IgD-negative memory B cell (primary cell): ENCODE measurements at regions not wholly inside any gene's neighbourhood (a gene's known extent, or its start where the extent isn't known, plus 50 kb on each side); places are given as distances from the start of the nearest gene placed in this dataset.

Experiments
- H3K27ac Mint-ChIP-seq, 3 donors: one replicate each; pipeline ENCODE4 v1.8.0; 2020 to 2022; ENCODE audit warnings: mild to moderate bottlenecking in 3 of 3, mixed read lengths in 3 of 3, moderate library complexity in 1 of 3
- H3K27me3 Mint-ChIP-seq: one replicate; pipeline ENCODE4 v1.8.0; 2021; ENCODE audit warnings: mixed read lengths
- H3K36me3 Mint-ChIP-seq: one replicate; pipeline ENCODE4 v1.8.0; 2020; ENCODE audit warnings: mild to moderate bottlenecking, mixed read lengths
- H3K4me1 Mint-ChIP-seq, 3 donors: one replicate each; pipeline ENCODE4 v1.8.0; 2020 to 2022; ENCODE audit warnings: mixed read lengths in 3 of 3, mild to moderate bottlenecking in 1 of 3
- H3K4me3 Mint-ChIP-seq, 4 donors: one replicate each; pipeline ENCODE4 v1.8.0; 2020 to 2022; ENCODE audit warnings: mild to moderate bottlenecking in 4 of 4, mixed read lengths in 4 of 4, moderate library complexity in 3 of 4
- H3K9me3 Mint-ChIP-seq, 3 donors: one replicate each; pipeline ENCODE4 v1.8.0; 2020 to 2021; ENCODE audit warnings: mixed read lengths in 3 of 3, mild to moderate bottlenecking in 1 of 3

- no peak overlapping the region for H3K27ac Mint-ChIP-seq
- H3K4me3 Mint-ChIP-seq = peak overlapping the region in 2 of 4 donors; percentile 67 to 76
- peaks cover 1% of the 10 kb centered on the region for H3K36me3 Mint-ChIP-seq
- peaks cover 0 to 3% (median 2%) of the 10 kb centered on the region in 3 donors for H3K4me1 Mint-ChIP-seq
- no peaks in the 10 kb centered on the region for H3K9me3 Mint-ChIP-seq
- H3K27me3 Mint-ChIP-seq = no peaks in the 10 kb centered on the region
Observed at GRCh38 chr10:10138685-10139084, 879.0 kb upstream of the CELF2 start.

GRCh38 chr10:10141782-10142382, 875.8 kb upstream of the CELF2 start:
- Mint-ChIP-seq H3K9me3 (no peaks in the 10 kb centered on the region), H3K4me1 (peaks cover 0 to 3% (median 2%) of the 10 kb centered on the region in 3 donors), H3K36me3 (peaks cover 1% of the 10 kb centered on the region), H3K27me3 (no peaks in the 10 kb centered on the region), H3K4me3 (no peak overlapping the region), H3K27ac (no peak overlapping the region)

GRCh38 chr10:10146604-10147003, 871.1 kb upstream of the CELF2 start:
- H3K27me3 Mint-ChIP-seq = no peaks in the 10 kb centered on the region
- no peak overlapping the region for H3K4me3 Mint-ChIP-seq
- no peaks in the 10 kb centered on the region for H3K9me3 Mint-ChIP-seq
- H3K27ac Mint-ChIP-seq = no peak overlapping the region
- no peaks in the 10 kb centered on the region for H3K36me3 Mint-ChIP-seq
- peaks cover 0 to 2% (median 0%) of the 10 kb centered on the region in 3 donors for H3K4me1 Mint-ChIP-seq

- Mint-ChIP-seq H3K36me3 (no peaks in the 10 kb centered on the region), H3K4me3 (no peak overlapping the region), H3K27me3 (no peaks in the 10 kb centered on the region), H3K4me1 (peaks cover 0 to 2% (median 0%) of the 10 kb centered on the region in 3 donors), H3K27ac (no peak overlapping the region), H3K9me3 (no peaks in the 10 kb centered on the region)
Observed at GRCh38 chr10:10149899-10150298, 867.8 kb upstream of the CELF2 start.

- Mint-ChIP-seq H3K4me3 (no peak overlapping the region), H3K9me3 (peaks cover 0 to 4% (median 0%) of the 10 kb centered on the region in 3 donors), H3K4me1 (no peaks in the 10 kb centered on the region), H3K27me3 (no peaks in the 10 kb centered on the region), H3K27ac (no peak overlapping the region), H3K36me3 (no peaks in the 10 kb centered on the region)
Observed at GRCh38 chr10:10156917-10157600, 860.6 kb upstream of the CELF2 start.

- Mint-ChIP-seq H3K4me3 (no peak overlapping the region), H3K9me3 (peaks cover 0 to 4% (median 1%) of the 10 kb centered on the region in 3 donors), H3K27ac (no peak overlapping the region), H3K36me3 (no peaks in the 10 kb centered on the region), H3K4me1 (no peaks in the 10 kb centered on the region), H3K27me3 (no peaks in the 10 kb centered on the region)
Observed at GRCh38 chr10:10160821-10161312, 856.8 kb upstream of the CELF2 start.

- H3K27ac Mint-ChIP-seq = no peak overlapping the region
- no peak overlapping the region for H3K4me3 Mint-ChIP-seq
- H3K36me3 Mint-ChIP-seq = no peaks in the 10 kb centered on the region
- H3K27me3 Mint-ChIP-seq = no peaks in the 10 kb centered on the region
- no peaks in the 10 kb centered on the region for H3K4me1 Mint-ChIP-seq
- peaks cover 0 to 3% (median 1%) of the 10 kb centered on the region in 3 donors for H3K9me3 Mint-ChIP-seq
Observed at GRCh38 chr10:10164848-10165247, 852.8 kb upstream of the CELF2 start.

GRCh38 chr10:10165415-10165814, 852.3 kb upstream of the CELF2 start:
- Mint-ChIP-seq H3K9me3 (peaks cover 0 to 1% (median 0%) of the 10 kb centered on the region in 3 donors), H3K4me3 (no peak overlapping the region), H3K4me1 (no peaks in the 10 kb centered on the region), H3K36me3 (no peaks in the 10 kb centered on the region), H3K27ac (no peak overlapping the region), H3K27me3 (no peaks in the 10 kb centered on the region)

- no peak overlapping the region for H3K4me3 Mint-ChIP-seq
- H3K36me3 Mint-ChIP-seq = peaks cover 2% of the 10 kb centered on the region
- H3K9me3 Mint-ChIP-seq = peaks cover 0 to 8% (median 0%) of the 10 kb centered on the region in 3 donors
Observed at GRCh38 chr10:10178476-10178875, 839.2 kb upstream of the CELF2 start.

GRCh38 chr10:10193848-10194247, 823.8 kb upstream of the CELF2 start:
- Mint-ChIP-seq H3K27ac (no peak overlapping the region), H3K36me3 (no peaks in the 10 kb centered on the region), H3K4me1 (peaks cover 0 to 4% (median 0%) of the 10 kb centered on the region in 3 donors), H3K4me3 (no peak overlapping the region), H3K9me3 (peaks cover 0 to 3% (median 2%) of the 10 kb centered on the region in 3 donors), H3K27me3 (no peaks in the 10 kb centered on the region)

More at GRCh38 chr10:10178476-10178875, 839.2 kb upstream of the CELF2 start:
- Mint-ChIP-seq H3K4me1 (no peaks in the 10 kb centered on the region), H3K27ac (no peak overlapping the region), H3K27me3 (no peaks in the 10 kb centered on the region)

GRCh38 chr10:10196701-10197100, 821.0 kb upstream of the CELF2 start:
- H3K9me3 Mint-ChIP-seq = peaks cover 0 to 4% (median 3%) of the 10 kb centered on the region in 3 donors
- H3K4me1 Mint-ChIP-seq = no peaks in the 10 kb centered on the region
- H3K36me3 Mint-ChIP-seq = no peaks in the 10 kb centered on the region
- no peak overlapping the region for H3K4me3 Mint-ChIP-seq
- H3K27me3 Mint-ChIP-seq = no peaks in the 10 kb centered on the region
- no peak overlapping the region for H3K27ac Mint-ChIP-seq

- no peak overlapping the region for H3K27ac Mint-ChIP-seq
- H3K36me3 Mint-ChIP-seq = no peaks in the 10 kb centered on the region
- no peaks in the 10 kb centered on the region for H3K27me3 Mint-ChIP-seq
- no peaks in the 10 kb centered on the region for H3K4me1 Mint-ChIP-seq
- H3K4me3 Mint-ChIP-seq = no peak overlapping the region
- peaks cover 0 to 4% (median 3%) of the 10 kb centered on the region in 3 donors for H3K9me3 Mint-ChIP-seq
Observed at GRCh38 chr10:10197423-10197822, 820.2 kb upstream of the CELF2 start.

GRCh38 chr10:10198363-10198762, 819.3 kb upstream of the CELF2 start:
- H3K27ac Mint-ChIP-seq = no peak overlapping the region
- H3K4me1 Mint-ChIP-seq = no peaks in the 10 kb centered on the region
- H3K9me3 Mint-ChIP-seq = peaks cover 2 to 4% (median 3%) of the 10 kb centered on the region in 3 donors
- no peak overlapping the region for H3K4me3 Mint-ChIP-seq
- H3K27me3 Mint-ChIP-seq = no peaks in the 10 kb centered on the region
- no peaks in the 10 kb centered on the region for H3K36me3 Mint-ChIP-seq

GRCh38 chr10:10204415-10204814, 813.3 kb upstream of the CELF2 start:
- H3K4me3 Mint-ChIP-seq = no peak overlapping the region
- peaks cover 2 to 10% (median 5%) of the 10 kb centered on the region in 3 donors for H3K9me3 Mint-ChIP-seq
- no peaks in the 10 kb centered on the region for H3K27me3 Mint-ChIP-seq
- no peak overlapping the region for H3K27ac Mint-ChIP-seq
- H3K36me3 Mint-ChIP-seq = no peaks in the 10 kb centered on the region
- H3K4me1 Mint-ChIP-seq = no peaks in the 10 kb centered on the region

GRCh38 chr10:10205906-10206305, 811.8 kb upstream of the CELF2 start:
- H3K27me3 Mint-ChIP-seq = no peaks in the 10 kb centered on the region
- H3K9me3 Mint-ChIP-seq = peaks cover 2 to 10% (median 2%) of the 10 kb centered on the region in 3 donors
- H3K4me1 Mint-ChIP-seq = peaks cover 0 to 2% (median 0%) of the 10 kb centered on the region in 3 donors
- no peak overlapping the region for H3K4me3 Mint-ChIP-seq
- H3K36me3 Mint-ChIP-seq = no peaks in the 10 kb centered on the region
- no peak overlapping the region for H3K27ac Mint-ChIP-seq

- Mint-ChIP-seq H3K36me3 (no peaks in the 10 kb centered on the region), H3K4me1 (peaks cover 0 to 2% (median 0%) of the 10 kb centered on the region in 3 donors), H3K27ac (no peak overlapping the region), H3K4me3 (no peak overlapping the region), H3K9me3 (peaks cover 2 to 10% (median 2%) of the 10 kb centered on the region in 3 donors), H3K27me3 (no peaks in the 10 kb centered on the region)
Observed at GRCh38 chr10:10207538-10207937, 810.1 kb upstream of the CELF2 start.
